ENCODE measurements at regions not wholly inside any gene's neighbourhood (a gene's known extent, or its start where the extent isn't known, plus 50 kb on each side); places are given as distances from the start of the nearest gene placed in this dataset.

DNA sequence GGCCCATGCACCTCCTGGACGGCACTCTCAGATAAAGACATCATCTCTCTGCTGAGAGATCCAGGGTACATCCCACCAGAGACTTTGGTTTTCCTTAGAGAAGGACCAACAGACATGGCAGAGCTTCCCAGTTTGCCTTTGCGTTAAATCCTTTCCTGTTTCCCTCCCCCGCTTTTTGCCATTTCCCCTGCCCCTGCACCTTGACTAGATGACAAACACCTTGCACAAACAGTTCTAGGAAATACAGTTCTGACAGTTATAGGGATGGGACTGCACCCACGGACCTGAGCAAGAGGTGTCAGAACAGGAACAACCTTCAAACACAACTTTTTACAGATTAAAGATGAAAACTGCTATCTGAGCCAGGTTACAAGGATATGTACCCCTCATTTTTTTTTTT is 288.9 kb downstream of the MSX2 start:
- H3K36me3 ChIP-seq: no peaks in the 10 kb centered on the region
- no peak overlapping the region for H3K27ac ChIP-seq
- DNase-seq (ENCODE audit: extremely low spot score in 2 of 2): peak in 1 of 2 donors; percentile 54
- intact Hi-C loops (cut with DNase I): no loop called here
- H3K27me3 ChIP-seq: no peaks in the 10 kb centered on the region
- H3K9me3 ChIP-seq: no peaks in the 10 kb centered on the region
- no peaks in the 10 kb centered on the region for H3K4me1 ChIP-seq
- H3K4me3 ChIP-seq: no peak overlapping the region
- TF ChIP-seq, protein P1, sequence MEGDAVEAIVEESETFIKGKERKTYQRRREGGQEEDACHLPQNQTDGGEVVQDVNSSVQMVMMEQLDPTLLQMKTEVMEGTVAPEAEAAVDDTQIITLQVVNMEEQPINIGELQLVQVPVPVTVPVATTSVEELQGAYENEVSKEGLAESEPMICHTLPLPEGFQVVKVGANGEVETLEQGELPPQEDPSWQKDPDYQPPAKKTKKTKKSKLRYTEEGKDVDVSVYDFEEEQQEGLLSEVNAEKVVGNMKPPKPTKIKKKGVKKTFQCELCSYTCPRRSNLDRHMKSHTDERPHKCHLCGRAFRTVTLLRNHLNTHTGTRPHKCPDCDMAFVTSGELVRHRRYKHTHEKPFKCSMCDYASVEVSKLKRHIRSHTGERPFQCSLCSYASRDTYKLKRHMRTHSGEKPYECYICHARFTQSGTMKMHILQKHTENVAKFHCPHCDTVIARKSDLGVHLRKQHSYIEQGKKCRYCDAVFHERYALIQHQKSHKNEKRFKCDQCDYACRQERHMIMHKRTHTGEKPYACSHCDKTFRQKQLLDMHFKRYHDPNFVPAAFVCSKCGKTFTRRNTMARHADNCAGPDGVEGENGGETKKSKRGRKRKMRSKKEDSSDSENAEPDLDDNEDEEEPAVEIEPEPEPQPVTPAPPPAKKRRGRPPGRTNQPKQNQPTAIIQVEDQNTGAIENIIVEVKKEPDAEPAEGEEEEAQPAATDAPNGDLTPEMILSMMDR (IDR thresholded peaks at IDR 0.05): no peak
- no peak for TF ChIP-seq POLR2AphosphoS5 (IDR thresholded peaks at IDR 0.05; ENCODE audit: insufficient read depth in 1 of 2, low read depth in 1 of 2)
- TF ChIP-seq POLR2A (IDR thresholded peaks at IDR 0.05): no peak

DNA sequence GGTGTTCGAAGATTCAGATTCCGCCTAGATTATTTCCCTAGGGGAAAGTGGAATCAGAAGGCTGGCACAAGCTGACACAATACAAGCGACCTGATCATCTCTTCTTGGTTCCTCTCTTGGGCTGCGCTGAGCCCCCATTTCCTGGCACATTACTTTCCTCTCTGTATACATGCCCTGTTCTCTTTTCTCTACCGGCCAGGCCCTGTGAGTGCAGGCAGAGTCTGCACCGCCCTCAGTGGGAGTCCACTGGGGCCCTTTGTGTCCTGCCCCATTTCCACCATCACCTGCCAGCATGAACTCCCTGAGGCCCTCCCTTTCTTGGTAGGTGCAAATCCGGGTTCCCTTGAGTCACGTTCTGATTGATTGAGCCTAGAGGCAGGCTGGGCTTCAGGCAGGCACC is 287.9 kb downstream of the MSX2 start:
- Histone ChIP-seq H3K4me3 (no peak overlapping the region), H3K9me3 (no peaks in the 10 kb centered on the region), H3K36me3 (no peaks in the 10 kb centered on the region), H3K4me1 (no peaks in the 10 kb centered on the region), H3K27ac (no peak overlapping the region), H3K27me3 (no peaks in the 10 kb centered on the region)
- TF ChIP-seq POLR2A (IDR thresholded peaks at IDR 0.05) (no peak), POLR2AphosphoS5 (IDR thresholded peaks at IDR 0.05; ENCODE audit: insufficient read depth in 1 of 2, low read depth in 1 of 2) (no peak)
- TF ChIP-seq, protein P1 (IDR thresholded peaks at IDR 0.05): no peak
- DNase-seq (ENCODE audit: extremely low spot score in 2 of 2): no peak
- intact Hi-C loops (cut with DNase I): no loop called here

DNA sequence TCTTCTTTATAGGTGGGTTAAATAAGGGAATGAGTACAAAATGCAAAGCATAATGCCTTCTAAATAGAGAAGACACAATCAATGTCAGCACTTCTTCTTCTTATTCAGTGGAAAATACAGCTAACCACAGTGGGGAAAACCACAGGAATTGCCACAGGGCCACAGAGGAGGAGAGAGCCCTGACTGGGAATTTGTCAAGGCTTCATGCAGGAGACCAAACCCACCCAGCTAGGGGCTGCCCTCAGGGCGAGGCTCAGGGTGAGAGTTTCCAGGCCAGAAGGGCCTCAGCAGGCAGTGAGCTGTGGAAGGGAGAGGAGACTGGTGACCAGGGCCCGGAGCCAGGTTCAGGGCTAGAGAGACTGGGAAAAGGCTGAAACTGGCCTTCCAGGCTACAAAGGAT is 279.1 kb downstream of the MSX2 start:
- TF ChIP-seq, protein P1 (IDR thresholded peaks at IDR 0.05): no peak
- TF ChIP-seq POLR2A (IDR thresholded peaks at IDR 0.05): no peak
- TF ChIP-seq POLR2AphosphoS5 (IDR thresholded peaks at IDR 0.05; ENCODE audit: insufficient read depth in 1 of 2, low read depth in 1 of 2): no peak
- H3K36me3 ChIP-seq: no peaks in the 10 kb centered on the region
- DNase-seq (ENCODE audit: extremely low spot score in 2 of 2): peak in 1 of 2 donors; percentile 37
- H3K4me3 ChIP-seq: no peak overlapping the region
- H3K27ac ChIP-seq: no peak overlapping the region
- H3K27me3 ChIP-seq: no peaks in the 10 kb centered on the region
- H3K4me1 ChIP-seq: no peaks in the 10 kb centered on the region
- no peaks in the 10 kb centered on the region for H3K9me3 ChIP-seq
- intact Hi-C loops (cut with DNase I): no loop called here

DNA sequence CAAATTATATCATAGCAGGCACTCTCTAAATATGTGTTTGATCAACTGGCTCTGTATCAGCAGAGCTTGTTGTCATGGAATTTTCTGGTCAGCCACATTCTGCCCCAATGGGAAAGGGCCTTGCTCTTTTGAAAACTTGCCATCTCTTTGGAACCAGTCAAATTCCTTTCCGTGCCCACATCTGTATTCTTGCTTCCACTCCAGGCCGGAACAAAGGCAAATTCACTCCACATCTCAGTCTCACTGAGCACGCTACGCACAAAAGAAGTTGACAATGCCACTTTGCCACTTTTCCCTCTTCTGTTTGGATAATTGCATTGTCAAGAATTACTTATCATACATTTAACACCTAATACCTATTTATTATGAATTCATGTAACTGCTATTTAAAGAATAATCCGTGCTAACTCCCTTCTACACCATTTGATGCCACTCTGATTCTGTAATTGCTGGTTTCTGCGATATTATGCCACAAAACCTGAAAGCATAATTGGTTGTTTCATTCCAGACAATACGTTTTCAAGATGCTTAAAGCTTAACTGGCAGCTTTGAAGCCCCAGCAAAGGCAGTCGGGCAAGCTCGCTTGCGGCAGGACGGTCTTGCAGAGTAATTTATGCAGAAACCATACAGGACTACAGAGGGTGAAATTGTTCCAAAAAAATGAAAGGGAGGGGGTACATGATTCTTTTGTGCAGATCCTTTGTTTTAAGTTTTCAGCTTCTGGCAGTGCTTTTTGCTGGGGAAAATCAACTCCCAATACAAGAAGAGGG is 277.7 kb downstream of the MSX2 start:
- Histone ChIP-seq H3K9me3 (no peaks in the 10 kb centered on the region), H3K27me3 (no peaks in the 10 kb centered on the region), H3K4me3 (no peak overlapping the region), H3K27ac (no peak overlapping the region), H3K36me3 (no peaks in the 10 kb centered on the region), H3K4me1 (no peaks in the 10 kb centered on the region)
- intact Hi-C loops (cut with DNase I): no loop called here
- TF ChIP-seq, protein P1 (IDR thresholded peaks at IDR 0.05): no peak
- TF ChIP-seq POLR2A (IDR thresholded peaks at IDR 0.05): no peak
- TF ChIP-seq POLR2AphosphoS5 (IDR thresholded peaks at IDR 0.05; ENCODE audit: insufficient read depth in 1 of 2, low read depth in 1 of 2): no peak
- peak in 1 of 2 donors; percentile 6 for DNase-seq (ENCODE audit: extremely low spot score in 2 of 2)

DNA sequence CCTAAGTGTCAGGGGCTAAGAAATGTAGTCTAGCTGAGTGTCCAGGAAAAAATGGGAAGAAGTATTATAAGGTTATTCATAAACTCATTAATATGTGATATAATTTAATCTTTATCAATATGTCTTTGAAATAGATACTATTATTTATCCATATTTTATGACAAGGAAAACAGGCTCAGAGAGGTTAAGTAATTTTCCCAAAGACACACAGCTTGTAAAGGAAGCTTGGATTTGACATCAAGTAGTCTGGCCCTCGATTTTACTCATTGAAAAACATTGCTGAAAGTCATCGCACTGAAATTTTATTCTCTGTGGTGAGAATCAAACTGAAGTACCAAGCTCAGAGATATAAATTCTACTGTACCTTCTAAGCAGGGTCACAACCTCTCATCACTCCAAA is 276.9 kb downstream of the MSX2 start:
- no peaks in the 10 kb centered on the region for H3K4me1 ChIP-seq
- TF ChIP-seq POLR2A (IDR thresholded peaks at IDR 0.05) (no peak), POLR2AphosphoS5 (IDR thresholded peaks at IDR 0.05; ENCODE audit: insufficient read depth in 1 of 2, low read depth in 1 of 2) (no peak)
- TF ChIP-seq, protein P1 (IDR thresholded peaks at IDR 0.05): no peak
- H3K27ac ChIP-seq: no peak overlapping the region
- H3K9me3 ChIP-seq: no peaks in the 10 kb centered on the region
- H3K27me3 ChIP-seq: no peaks in the 10 kb centered on the region
- intact Hi-C loops (cut with DNase I): no loop called here
- H3K4me3 ChIP-seq: no peak overlapping the region
- H3K36me3 ChIP-seq: no peaks in the 10 kb centered on the region
- no peak for DNase-seq (ENCODE audit: extremely low spot score in 2 of 2)
